ENCODE measurements at regions not wholly inside any gene's neighbourhood (a gene's known extent, or its start where the extent isn't known, plus 50 kb on each side); places are given as distances from the start of the nearest gene placed in this dataset.

DNA sequence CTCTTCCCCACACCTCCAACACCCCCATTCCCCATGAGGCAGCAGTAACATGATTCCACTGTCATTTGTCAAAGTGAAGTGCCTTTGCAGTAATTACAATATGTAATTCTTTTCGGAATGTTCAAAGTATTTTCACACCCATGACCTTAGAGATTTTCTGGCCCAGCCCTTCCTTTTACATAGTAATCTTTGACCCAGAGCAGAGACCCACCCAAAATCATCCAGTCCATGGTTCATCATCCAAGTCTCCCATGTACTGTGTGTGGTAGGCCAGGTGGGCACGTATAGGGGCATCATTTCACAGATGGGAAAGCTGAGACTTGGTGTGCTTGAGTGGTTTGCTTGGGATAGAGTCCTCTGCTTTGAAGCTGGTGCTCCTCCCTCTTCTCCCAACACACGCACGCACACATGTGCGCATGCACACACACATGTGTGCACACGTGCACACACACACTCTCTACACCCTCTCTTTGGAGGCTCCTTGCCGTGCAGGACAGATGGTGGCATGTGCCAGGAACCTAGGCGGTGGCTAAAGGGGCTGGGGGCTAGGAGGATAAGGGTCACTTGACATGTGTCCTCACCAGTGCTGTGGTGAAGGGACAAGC is 284.7 kb upstream of the ROPN1 start:
- no peak for DNase-seq (ENCODE audit: low read depth, low spot score)

DNA sequence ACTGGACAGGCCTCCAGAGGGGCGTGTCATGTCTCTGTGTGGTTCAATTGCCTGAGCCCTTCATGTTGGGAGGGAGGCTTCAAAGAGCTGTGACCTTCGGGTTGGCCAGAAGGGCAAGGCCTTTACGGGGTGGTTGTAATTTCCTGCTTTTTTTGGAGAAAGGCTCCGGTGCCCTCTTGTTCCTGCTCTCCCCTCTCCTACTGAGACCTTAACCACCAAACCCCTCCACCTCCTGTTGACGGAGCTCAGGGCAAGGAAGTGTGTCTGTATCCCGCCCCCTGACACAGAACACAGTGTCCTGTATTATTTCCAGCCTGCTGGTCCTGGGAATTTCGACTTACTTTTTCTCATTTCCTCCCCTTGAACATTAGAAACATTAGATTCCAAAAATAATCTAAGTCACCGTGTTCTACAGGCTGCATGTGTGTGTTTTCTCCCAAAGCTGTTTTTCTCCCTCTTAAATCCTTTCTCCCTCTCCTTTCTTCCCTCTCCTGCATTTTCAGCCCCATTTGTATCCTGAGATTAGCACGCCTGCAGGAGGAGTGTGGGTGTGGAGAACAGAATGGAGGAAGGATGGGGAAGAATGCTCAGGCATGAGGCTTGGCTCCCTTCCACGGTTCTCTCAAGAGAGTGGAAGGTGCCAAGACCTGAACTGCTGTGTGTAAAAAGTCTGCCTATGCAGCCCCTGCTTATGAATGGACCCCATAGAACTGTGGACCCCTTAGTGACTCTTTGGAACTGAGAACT is 285.4 kb upstream of the ROPN1 start:
- DNase-seq (ENCODE audit: low read depth, low spot score), result no peak

DNA sequence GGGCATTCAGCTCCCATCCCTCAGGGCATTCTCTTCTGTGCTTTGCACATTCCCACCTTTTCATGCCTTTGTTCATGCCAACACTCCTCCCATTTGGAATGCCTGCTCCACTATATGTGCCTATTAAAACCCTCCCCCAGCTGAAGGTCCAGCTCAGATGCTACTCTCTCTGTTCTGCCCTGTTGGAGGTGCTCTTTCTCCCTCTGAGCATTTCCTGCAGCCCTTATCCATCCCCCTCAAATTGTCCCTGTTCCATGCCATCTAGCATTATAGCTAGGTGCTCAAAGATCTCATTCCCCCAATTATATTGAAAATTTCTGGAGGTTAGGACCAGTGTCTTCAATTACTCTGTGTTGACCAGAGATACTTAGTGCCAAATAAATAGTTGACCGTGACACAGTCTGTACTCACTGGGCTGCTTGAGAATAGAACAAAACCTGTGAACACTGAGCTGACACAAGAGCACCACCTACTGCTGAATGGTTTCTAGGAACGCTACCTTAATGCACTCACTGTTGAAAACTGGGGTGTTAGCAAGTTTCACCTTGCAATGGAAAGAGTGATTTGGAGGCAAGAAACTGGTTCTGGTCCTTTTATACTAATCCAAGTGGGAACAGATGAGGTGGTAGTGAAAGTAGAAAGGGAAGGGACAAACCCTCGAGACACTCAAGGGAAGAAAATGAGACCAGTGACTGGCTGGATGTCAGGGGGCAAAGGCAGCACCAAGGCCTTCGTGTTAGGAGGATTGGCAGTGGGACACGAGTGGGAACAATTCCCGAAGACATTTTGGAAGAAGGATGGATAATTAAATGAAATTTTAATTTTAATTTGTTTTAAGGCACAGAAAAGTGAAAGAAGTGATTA is 289.8 kb upstream of the ROPN1 start:
- no peak for DNase-seq (ENCODE audit: low read depth, low spot score)

DNA sequence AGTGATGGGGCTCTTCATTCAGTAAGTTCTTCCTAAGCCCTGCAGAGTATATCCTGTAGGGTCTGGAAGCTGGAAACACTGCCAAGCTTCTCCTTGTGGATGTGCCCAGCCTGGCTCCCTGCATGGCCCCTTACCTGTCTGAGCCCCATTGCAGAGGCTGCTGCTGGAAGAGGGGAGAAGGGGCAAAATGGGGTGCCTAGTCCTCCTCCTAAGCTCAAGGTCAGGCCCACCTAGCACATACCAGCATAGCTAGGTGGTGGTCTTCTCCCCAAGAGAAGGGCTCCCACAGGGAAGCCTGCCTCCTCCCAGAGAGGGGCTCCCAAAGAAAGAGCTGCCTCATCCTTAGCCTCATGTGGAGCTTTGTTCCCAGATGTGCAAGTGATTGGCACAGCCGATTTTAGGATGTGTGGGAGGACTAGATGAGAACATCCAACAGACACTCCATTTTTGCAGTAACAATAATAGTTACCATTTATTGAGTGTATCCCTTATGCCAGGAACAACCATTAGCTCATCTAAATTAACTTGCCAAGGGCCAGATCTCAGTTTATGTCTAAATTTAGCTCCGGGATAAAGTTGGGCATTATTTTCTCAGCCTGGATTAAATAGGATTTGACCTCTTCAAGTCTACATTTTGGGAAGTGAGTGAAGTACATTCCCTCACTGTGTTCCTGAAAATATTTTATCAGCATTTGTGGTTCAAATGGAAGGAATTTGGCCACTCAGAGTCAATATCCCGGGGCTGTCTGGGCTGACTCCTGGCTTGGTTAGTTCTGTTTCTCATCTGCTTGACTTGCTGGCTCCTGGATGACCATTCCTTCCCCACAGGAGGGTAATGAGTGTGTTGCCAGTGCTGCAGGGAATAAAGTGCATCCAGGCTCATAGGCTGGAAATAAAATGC is 291.1 kb upstream of the ROPN1 start:
- no peak for DNase-seq (ENCODE audit: low read depth, low spot score)

DNA sequence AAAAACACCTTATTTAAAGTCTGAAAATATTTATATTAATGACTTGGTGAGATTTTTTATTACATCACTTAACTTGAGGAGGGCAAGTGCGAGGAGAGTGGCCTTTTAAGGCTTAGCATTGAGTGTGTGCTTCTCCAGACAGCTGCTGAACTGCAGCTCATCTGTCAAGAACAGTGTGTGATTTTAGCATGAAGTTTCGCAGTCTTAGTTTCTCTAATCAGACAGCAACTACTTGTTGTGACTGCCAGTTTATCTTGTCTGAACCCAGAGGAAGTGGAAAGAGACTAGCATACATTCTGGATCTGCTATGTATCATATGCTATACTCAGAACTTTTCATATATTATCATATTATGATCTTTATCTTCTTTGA is 291.7 kb upstream of the ROPN1 start:
- no peak for DNase-seq (ENCODE audit: low read depth, low spot score)

DNA sequence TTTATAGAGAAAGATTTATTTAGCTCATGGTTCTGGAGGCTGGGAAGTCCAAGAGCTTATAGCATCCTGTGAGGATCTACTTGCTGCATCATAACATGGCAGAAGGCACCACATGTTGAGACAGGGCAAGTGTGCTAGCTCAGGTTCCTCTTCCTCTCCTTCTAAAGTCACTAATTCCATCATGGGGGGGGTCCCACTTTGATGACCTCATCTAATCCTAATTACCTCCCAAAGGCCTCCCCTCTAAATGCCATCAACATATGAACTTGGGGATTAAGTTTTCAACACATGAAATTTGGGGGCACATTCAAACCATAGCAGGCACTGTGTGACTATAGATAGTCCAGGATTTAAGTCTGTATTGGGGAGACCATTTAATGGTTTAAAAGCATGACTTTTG is 297.1 kb upstream of the ROPN1 start:
- DNase-seq (ENCODE audit: low read depth, low spot score), result no peak

DNA sequence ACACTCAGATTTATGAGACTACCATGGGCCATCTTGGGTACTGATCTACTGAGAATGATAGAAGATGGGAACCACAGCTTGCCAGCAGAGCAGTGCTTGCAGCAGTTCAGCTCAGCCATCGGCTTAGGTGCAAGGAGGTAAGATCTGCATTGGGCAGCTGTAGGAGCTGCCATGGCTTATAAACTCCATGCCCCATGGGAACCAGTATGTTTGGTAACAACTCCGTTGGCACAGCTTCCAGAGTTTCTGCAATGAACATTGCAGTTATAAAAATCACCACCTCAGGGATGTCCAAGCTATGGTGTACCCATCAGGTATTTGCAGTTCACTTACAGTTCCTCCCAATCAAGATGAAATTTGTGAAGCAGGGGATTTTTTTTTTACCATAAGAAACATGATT is 299.1 kb upstream of the ROPN1 start:
- DNase-seq (ENCODE audit: low read depth, low spot score), result no peak

DNA sequence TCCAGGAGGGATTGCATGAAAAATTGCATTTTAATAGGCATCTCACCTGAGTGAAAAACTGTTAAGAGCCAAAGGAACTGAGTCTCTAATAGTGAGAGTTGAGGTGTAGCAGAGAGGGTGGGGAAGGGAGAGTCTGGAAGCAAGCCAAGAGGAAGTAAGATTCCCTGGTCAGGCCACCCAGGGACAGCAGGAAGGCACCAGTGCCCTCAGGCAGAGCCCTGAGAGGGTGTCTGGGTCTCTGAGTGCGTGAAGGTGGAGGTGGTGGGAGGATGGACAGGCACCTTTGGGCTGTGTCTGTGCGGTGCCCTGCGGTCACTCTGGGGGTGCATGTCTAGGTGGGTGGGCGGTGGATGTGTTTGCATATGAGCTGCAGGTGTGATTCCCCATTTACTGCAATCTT is 300.4 kb upstream of the ROPN1 start:
- no peak for DNase-seq (ENCODE audit: low read depth, low spot score)

DNA sequence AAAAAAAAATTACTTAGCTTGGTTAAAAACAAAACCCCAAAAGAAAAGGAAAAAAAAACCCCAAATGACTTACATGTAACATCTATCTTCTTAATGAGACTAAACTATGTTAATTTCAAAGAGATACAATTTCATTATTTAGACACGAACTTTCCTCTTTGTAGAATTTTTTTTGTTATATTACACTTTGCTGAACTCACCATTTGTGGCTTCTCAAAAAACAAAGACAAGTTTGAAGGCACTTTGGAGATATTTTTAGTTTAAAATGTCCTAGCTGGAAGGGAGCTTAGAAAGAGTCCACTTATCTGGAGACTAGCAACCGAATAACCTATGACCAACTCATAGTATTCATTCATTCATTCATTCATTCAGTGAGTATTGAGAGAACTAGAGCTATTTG is 301.7 kb upstream of the ROPN1 start:
- no peak for DNase-seq (ENCODE audit: low read depth, low spot score)

DNA sequence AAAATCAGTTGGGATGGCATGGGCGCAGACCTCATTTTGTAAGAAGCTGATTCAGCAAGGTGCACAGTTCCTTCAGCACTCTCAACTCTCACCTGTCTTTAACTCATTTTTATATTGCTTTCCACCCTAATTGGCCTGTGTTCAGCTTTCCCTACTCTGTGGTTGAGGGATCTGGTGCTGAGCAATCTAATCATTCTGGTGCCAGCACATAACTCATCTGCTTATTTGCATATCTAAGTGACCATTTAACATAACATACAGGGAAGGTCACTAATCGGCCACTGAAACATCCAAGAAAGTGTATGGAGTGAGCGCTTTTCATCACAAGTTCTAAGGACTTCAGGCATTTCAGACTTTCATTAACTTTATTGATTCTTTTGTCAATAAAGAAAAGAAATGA is 303.4 kb upstream of the ROPN1 start:
- DNase-seq (ENCODE audit: low read depth, low spot score), result no peak

DNA sequence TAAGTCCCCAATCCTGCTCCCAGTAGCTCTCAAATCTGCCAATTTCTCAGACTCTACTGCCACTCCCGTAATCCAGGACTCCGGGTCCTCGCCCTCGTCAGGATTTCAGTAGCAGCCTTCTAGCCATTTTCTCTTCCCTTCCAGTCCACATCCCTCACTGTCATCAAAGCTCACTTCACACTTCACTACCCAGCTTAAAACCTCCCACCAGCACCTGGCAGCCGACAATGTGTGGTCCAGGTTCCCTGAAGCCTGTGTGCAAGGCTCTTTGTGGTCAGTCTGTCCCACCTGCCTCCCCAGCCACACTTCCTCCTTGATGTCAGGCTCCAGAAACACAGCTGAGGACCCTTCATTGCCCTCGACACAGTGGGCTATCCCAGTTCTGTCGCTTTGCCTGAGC is 304.5 kb upstream of the ROPN1 start:
- no peak for DNase-seq (ENCODE audit: low read depth, low spot score)

DNA sequence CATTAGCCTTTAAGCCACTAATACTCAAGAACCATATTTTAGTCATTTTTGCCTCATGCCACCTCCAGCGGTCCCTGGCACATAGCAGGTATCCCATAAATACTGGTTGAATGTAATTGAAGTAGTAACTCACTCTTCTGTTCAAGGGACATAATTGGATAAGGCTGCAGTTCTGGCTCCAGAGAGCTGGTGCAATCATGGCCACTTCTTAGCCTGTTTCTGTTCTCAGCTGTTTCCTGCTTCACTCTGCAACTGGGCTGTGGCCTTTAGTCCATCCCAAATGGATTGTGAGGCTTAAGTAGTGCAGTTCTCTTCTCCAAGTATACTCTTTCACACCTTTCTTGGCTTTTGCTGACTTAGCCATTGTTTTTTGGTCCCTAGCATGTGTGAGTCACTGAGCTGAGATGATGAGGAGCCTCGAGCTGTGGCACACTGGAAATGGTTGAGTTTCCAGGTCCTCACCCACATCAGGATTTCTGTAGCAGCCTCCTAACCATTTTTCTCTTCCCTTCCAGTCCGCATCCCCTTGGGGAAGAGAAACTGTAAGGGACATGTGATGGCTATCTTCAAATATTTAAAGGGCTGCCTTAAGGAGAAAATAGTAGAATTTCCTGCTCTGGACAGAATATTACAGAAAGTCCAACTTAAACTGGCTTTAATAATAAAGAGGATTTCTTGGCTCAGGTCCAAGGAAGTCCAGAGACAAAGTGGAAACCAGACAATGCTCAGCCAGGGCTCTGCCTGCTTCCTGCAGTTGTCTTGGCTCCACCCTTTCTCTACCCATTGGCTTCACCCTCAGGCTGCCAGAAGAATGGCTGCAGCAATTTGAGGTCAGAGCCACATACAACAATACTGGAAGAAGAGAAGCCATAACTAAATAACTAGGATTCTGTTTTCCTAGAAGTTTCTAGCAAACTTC is 305.4 kb upstream of the ROPN1 start:
- DNase-seq (ENCODE audit: low read depth, low spot score), result no peak

DNA sequence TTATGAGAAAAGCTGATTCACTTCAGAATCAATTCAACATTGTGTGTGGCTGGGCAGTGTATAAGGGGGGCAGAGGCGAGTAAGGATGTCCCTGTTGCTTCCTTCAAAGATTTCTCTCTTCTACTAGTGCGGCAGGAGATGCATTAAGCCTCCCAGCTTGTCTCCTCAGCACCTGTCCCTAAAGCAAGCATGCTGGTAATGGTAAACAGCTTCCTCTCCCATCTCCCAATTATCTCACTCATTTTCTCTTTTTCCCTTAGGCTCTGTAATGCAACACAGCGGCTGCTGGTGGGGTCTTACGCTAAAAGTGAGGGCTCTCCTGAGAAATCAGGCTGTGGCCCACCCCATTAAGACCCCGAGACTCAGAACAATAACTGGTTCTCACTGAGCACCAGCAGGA is 306.4 kb upstream of the ROPN1 start:
- DNase-seq (ENCODE audit: low read depth, low spot score), result no peak

DNA sequence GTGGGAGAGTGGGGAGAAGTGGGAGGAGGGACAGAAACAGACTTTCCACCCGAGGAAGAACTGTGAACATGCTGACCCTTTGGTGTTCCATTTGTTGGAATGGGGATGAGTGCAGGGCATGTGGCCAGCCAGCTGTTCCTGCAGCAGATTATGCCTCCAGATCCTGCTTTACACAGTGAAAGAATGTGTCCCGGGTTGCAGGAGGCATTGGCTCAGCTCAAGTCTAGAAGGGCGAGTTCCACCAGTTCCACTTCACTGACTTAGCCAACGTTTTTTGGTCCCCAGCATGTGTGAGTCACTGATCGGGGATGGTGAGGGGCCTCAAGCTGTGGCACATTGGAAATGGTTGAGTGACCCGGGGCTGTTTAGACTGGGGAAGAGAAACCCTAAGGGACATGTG is 307.0 kb upstream of the ROPN1 start:
- no peak for DNase-seq (ENCODE audit: low read depth, low spot score)

DNA sequence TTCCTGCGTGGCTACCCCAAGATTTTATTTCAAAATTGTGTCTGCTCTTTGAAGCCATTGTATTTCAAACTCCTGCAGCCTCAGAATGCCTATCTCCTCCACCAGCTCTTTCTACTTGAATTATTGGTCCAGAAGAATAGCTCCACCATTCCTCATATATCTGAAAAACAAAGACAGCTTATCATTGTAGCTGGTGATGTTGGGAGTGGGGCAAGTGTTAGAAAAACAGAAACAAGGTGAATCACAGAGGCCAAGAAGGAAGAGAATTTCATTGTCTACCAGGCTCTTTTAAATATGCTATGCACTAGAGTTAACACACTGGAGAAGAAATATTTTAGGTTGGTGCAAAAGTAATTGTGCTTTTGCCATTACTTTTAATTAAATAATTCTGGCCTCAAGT is 307.9 kb upstream of the ROPN1 start:
- no peak for DNase-seq (ENCODE audit: low read depth, low spot score)

DNA sequence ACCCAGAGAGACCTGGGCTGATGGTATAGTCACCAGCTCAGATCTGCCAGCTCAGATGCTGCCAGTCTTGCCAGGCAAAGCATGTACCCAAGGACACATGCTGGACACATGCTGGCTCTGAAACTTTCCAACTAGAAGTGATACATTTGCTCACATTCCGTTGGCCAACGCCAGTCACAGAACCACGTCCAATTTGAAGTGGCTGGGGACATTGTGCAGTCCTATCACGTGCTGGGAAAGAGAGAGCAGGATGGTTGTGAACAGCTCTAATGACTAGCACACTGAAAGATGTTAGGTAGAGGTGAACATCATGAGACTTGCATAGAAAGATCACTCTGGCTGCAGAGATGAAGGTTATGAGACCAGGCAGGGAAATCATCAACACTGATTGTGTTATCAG is 308.5 kb upstream of the ROPN1 start:
- no peak for DNase-seq (ENCODE audit: low read depth, low spot score)

DNA sequence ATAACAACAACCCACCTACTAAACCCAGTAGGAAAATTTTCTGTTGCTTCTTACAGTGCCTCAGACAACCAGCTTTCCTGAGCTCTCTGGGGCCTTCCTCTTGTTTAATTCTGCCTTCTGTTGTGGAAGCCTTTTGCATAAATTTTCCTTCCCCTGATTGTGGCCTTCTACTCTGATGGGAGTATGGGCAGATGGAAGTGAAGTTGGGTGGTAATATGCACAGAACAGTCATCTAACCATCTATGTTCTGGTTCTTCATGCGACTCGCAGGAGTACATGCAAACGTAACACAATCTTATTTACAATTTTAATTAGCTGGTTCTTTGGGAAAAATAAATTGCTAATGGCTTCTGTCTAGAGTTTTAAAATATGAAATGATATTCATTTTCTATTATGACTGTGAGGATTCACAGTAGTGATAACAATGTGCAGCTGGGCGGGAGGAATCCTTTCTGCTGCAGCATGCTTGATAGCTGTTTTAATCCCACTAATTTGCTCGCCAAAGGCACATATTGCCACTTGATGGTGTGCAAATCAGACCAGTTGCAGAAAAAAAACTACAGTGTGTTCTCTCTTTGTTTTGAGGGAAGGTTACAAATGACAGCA is 311.5 kb upstream of the ROPN1 start:
- DNase-seq (ENCODE audit: low read depth, low spot score), result no peak

DNA sequence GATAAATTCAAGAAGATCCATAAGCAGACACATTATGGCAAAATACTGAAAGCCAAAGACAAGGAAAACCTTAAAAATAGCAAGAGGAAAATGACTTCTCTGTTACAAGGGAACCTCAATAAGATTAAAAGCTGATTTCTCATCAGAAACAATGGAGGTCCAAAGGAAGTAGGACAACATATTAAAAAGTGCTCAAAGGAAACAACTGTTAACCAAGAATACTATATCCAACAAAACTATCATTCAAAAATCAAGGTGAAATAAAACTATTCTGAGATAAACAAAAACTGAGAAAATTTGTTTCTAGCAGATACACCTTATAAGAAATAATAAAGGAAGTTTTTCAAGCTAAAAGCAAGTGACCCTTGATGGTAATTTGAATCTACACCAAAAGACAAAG is 314.7 kb upstream of the ROPN1 start:
- DNase-seq (ENCODE audit: low read depth, low spot score), result no peak

DNA sequence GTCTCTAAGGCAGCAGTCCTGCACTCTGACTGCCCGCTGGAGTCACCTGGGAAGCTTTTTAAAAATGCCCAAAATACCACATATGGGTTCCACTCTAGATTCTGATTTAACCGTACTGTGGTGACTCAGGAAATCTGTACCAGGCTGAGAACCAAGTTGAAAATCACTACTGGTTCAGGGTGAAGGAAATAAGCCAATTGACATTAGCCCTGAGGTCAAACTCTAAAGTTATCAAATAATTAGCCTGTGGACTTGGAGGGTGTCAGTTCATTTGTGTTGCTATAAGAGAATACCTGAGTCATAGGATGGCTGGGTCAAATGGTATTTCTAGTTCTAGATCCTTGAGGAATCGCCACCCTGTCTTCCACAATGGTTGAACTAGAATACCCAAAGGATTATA is 321.7 kb upstream of the ROPN1 start:
- DNase-seq (ENCODE audit: low read depth, low spot score), result no peak
